ENCODE measurements at regions not wholly inside any gene's neighbourhood (a gene's known extent, or its start where the extent isn't known, plus 50 kb on each side); places are given as distances from the start of the nearest gene placed in this dataset.

DNA sequence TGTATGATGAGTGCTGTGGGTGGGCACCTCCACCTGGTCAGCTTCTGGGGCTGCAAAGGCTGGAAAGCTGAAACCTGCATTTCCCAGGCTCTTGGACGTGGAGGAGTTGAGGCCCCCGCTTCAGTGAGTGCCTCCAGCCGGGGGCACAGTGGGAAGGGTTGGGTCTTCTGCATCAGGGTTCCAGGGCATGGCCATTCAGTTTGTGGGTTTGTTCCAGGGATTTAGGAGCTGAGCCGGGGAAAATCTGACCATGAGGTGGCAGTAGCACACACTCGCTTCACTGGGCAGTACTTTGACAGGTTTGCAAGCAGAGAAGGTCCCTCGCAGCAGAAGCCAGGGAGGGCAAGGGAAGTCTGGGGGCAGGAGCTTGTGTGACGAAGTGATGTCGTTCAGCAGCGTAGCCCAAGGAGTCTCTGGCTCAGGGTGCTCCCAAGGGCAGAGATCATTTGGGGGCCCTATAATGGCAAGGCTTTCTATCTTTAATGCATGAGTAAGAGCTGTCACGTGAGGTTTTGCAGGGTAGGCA, 69.5 kb upstream of the SULF2 start:
- ATAC-seq, result peak; percentile 61
- no peak for TF ChIP-seq OSR1 (CRISPR knock-in tag; IDR thresholded peaks at IDR 0.05)
- no peak for TF ChIP-seq ZNF8 (CRISPR knock-in tag; IDR thresholded peaks at IDR 0.05)
- TF ChIP-seq PPARA (CRISPR knock-in tag; IDR thresholded peaks at IDR 0.05; ENCODE audit: borderline replicate concordance), result no peak
- no peak for TF ChIP-seq RARB (CRISPR knock-in tag; IDR thresholded peaks at IDR 0.05)
- TF ChIP-seq, protein P1, sequence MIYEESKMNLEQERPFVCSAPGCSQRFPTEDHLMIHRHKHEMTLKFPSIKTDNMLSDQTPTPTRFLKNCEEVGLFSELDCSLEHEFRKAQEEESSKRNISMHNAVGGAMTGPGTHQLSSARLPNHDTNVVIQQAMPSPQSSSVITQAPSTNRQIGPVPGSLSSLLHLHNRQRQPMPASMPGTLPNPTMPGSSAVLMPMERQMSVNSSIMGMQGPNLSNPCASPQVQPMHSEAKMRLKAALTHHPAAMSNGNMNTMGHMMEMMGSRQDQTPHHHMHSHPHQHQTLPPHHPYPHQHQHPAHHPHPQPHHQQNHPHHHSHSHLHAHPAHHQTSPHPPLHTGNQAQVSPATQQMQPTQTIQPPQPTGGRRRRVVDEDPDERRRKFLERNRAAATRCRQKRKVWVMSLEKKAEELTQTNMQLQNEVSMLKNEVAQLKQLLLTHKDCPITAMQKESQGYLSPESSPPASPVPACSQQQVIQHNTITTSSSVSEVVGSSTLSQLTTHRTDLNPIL (CRISPR knock-in tag; IDR thresholded peaks at IDR 0.05; ENCODE audit: low read depth), result no peak
- no peak for TF ChIP-seq TOX (CRISPR knock-in tag; IDR thresholded peaks at IDR 0.05; ENCODE audit: borderline replicate concordance)
- TF ChIP-seq, protein P2, sequence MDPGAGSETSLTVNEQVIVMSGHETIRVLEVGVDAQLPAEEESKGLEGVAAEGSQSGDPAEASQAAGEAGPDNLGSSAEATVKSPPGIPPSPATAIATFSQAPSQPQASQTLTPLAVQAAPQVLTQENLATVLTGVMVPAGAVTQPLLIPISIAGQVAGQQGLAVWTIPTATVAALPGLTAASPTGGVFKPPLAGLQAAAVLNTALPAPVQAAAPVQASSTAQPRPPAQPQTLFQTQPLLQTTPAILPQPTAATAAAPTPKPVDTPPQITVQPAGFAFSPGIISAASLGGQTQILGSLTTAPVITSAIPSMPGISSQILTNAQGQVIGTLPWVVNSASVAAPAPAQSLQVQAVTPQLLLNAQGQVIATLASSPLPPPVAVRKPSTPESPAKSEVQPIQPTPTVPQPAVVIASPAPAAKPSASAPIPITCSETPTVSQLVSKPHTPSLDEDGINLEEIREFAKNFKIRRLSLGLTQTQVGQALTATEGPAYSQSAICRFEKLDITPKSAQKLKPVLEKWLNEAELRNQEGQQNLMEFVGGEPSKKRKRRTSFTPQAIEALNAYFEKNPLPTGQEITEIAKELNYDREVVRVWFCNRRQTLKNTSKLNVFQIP (CRISPR knock-in tag; IDR thresholded peaks at IDR 0.05; ENCODE audit: borderline replicate concordance, low read depth), result no peak
- TF ChIP-seq ARNTL (CRISPR knock-in tag; IDR thresholded peaks at IDR 0.05; ENCODE audit: borderline replicate concordance, low read depth), result no peak
- TF ChIP-seq ZFP30 (CRISPR knock-in tag; IDR thresholded peaks at IDR 0.05), result no peak
- TF ChIP-seq ZNF70 (CRISPR knock-in tag; IDR thresholded peaks at IDR 0.05), result no peak

DNA sequence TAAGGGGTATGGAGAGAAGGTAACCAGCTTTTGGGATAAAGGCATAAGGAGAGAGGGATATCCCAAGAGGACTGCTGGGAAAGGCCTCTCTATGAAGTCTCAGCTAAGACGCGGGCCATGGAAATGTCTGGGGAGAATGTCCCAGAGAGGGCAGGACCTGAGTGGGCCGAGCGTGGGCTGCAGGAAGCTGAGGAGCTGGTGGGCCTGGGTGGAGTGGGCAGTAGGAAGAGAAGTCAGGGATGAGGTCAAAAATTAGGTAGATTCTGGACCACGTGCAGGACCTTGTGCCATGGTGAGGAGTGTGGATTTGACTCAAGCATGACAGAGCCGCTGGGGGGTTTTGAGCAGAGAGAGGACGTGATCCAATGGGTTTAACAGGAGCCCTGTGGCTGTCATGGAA, 66.5 kb upstream of the SULF2 start:
- no peak for ATAC-seq
- no peak for TF ChIP-seq ESRRG (CRISPR knock-in tag; IDR thresholded peaks at IDR 0.05)
- TF ChIP-seq, protein P3, sequence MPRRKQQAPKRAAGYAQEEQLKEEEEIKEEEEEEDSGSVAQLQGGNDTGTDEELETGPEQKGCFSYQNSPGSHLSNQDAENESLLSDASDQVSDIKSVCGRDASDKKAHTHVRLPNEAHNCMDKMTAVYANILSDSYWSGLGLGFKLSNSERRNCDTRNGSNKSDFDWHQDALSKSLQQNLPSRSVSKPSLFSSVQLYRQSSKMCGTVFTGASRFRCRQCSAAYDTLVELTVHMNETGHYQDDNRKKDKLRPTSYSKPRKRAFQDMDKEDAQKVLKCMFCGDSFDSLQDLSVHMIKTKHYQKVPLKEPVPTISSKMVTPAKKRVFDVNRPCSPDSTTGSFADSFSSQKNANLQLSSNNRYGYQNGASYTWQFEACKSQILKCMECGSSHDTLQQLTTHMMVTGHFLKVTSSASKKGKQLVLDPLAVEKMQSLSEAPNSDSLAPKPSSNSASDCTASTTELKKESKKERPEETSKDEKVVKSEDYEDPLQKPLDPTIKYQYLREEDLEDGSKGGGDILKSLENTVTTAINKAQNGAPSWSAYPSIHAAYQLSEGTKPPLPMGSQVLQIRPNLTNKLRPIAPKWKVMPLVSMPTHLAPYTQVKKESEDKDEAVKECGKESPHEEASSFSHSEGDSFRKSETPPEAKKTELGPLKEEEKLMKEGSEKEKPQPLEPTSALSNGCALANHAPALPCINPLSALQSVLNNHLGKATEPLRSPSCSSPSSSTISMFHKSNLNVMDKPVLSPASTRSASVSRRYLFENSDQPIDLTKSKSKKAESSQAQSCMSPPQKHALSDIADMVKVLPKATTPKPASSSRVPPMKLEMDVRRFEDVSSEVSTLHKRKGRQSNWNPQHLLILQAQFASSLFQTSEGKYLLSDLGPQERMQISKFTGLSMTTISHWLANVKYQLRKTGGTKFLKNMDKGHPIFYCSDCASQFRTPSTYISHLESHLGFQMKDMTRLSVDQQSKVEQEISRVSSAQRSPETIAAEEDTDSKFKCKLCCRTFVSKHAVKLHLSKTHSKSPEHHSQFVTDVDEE (CRISPR knock-in tag; IDR thresholded peaks at IDR 0.05), result no peak
- TF ChIP-seq GLIS3 (CRISPR knock-in tag; IDR thresholded peaks at IDR 0.05), result no peak
- no peak for TF ChIP-seq SNAI2 (CRISPR knock-in tag; IDR thresholded peaks at IDR 0.05)
- TF ChIP-seq TOX (CRISPR knock-in tag; IDR thresholded peaks at IDR 0.05; ENCODE audit: borderline replicate concordance), result no peak
- TF ChIP-seq, protein P2 (CRISPR knock-in tag; IDR thresholded peaks at IDR 0.05; ENCODE audit: borderline replicate concordance, low read depth), result no peak
- no peak for TF ChIP-seq PPARA (CRISPR knock-in tag; IDR thresholded peaks at IDR 0.05; ENCODE audit: borderline replicate concordance)
- TF ChIP-seq ZNF70 (CRISPR knock-in tag; IDR thresholded peaks at IDR 0.05), result no peak
- no peak for TF ChIP-seq ZFP3 (CRISPR knock-in tag; IDR thresholded peaks at IDR 0.05)
- TF ChIP-seq RARB (CRISPR knock-in tag; IDR thresholded peaks at IDR 0.05), result no peak

DNA sequence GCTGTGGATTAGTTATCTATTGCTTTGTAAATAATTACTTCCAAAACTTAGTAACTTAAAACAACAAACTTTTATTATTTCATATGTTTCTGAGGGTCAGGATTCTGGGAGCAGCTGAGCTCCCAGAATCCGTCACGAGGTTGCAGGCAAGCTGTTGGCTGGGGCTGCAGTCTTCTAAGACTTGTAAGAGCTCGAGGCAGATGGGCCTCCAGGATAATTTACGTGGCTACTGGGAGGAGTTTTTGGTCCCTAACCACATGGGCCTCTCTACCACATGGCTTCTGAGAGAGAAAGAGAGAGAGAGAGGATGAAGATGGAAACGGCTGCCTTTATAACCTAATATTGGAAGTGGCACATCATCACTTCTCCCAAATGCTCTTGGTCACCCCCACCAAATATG, 64.9 kb upstream of the SULF2 start:
- ATAC-seq, result no peak
- TF ChIP-seq ESRRG (CRISPR knock-in tag; IDR thresholded peaks at IDR 0.05), result no peak
- TF ChIP-seq OSR1 (CRISPR knock-in tag; IDR thresholded peaks at IDR 0.05), result no peak
- TF ChIP-seq, protein P3 (CRISPR knock-in tag; IDR thresholded peaks at IDR 0.05), result no peak
- TF ChIP-seq TOX (CRISPR knock-in tag; IDR thresholded peaks at IDR 0.05; ENCODE audit: borderline replicate concordance), result no peak
- TF ChIP-seq ZC3H10 (CRISPR knock-in tag; IDR thresholded peaks at IDR 0.05), result no peak
- TF ChIP-seq BACH2 (CRISPR knock-in tag; IDR thresholded peaks at IDR 0.05; ENCODE audit: borderline replicate concordance), result no peak
- TF ChIP-seq ISL1 (CRISPR knock-in tag; IDR thresholded peaks at IDR 0.05), result no peak
- TF ChIP-seq, protein P4, sequence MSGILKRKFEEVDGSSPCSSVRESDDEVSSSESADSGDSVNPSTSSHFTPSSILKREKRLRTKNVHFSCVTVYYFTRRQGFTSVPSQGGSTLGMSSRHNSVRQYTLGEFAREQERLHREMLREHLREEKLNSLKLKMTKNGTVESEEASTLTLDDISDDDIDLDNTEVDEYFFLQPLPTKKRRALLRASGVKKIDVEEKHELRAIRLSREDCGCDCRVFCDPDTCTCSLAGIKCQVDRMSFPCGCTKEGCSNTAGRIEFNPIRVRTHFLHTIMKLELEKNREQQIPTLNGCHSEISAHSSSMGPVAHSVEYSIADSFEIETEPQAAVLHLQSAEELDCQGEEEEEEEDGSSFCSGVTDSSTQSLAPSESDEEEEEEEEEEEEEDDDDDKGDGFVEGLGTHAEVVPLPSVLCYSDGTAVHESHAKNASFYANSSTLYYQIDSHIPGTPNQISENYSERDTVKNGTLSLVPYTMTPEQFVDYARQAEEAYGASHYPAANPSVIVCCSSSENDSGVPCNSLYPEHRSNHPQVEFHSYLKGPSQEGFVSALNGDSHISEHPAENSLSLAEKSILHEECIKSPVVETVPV (CRISPR knock-in tag; IDR thresholded peaks at IDR 0.05), result no peak
- TF ChIP-seq TCF4 (CRISPR knock-in tag; IDR thresholded peaks at IDR 0.05; ENCODE audit: borderline replicate concordance), result no peak
- TF ChIP-seq CSDC2 (CRISPR knock-in tag; IDR thresholded peaks at IDR 0.05), result no peak
- TF ChIP-seq, protein P2 (CRISPR knock-in tag; IDR thresholded peaks at IDR 0.05; ENCODE audit: borderline replicate concordance, low read depth), result no peak
- no peak for TF ChIP-seq GLIS3 (CRISPR knock-in tag; IDR thresholded peaks at IDR 0.05)
- TF ChIP-seq ZNF70 (CRISPR knock-in tag; IDR thresholded peaks at IDR 0.05), result no peak
- TF ChIP-seq ARNTL (CRISPR knock-in tag; IDR thresholded peaks at IDR 0.05; ENCODE audit: borderline replicate concordance, low read depth), result no peak
- no peak for TF ChIP-seq ZFP30 (CRISPR knock-in tag; IDR thresholded peaks at IDR 0.05)
- TF ChIP-seq, protein P1 (CRISPR knock-in tag; IDR thresholded peaks at IDR 0.05; ENCODE audit: low read depth), result no peak

Data from SK-N-SH treated with all-trans-retinoic acid at 6 μM for 48 hours (cell line).